Ovary (tissue), 7 donors: ENCODE measurements at regions not wholly inside any gene's neighbourhood (a gene's known extent, or its start where the extent isn't known, plus 50 kb on each side); places are given as distances from the start of the nearest gene placed in this dataset.

Experiments used
- DNase-seq, 5 donors: peaks; one replicate each; pipeline ENCODE4 v3.0.0-alpha.2; 2019 to 2020
- H3K27ac ChIP-seq, 2 donors: fragments of 200-600 bp; one replicate each; pipeline versions ENCODE4 v1.5.1 to v1.8.0; 2019 to 2022
- H3K27me3 ChIP-seq: fragments of 200-600 bp; one replicate; pipeline ENCODE4 v1.8.0; 2022
- H3K36me3 ChIP-seq: fragments of 200-600 bp; sonication (generic); one replicate; pipeline ENCODE4 v1.5.1; 2019
- H3K4me1 ChIP-seq: one replicate; pipeline ENCODE4 v1.8.1; 2013; ENCODE audit warnings: mild to moderate bottlenecking, moderate library complexity; ENCODE audit not compliant: insufficient read depth
- H3K4me3 ChIP-seq: fragments of 200-600 bp; sonication (generic); one replicate; pipeline ENCODE4 v1.5.1; 2017
- H3K9me3 ChIP-seq, 2 donors: fragments of 200-600 bp in 1 of 2; sonication (generic) in 1 of 2; one replicate each; pipeline versions ENCODE4 v1.5.1 to v1.8.1; 2013 to 2019; ENCODE audit warnings: mild to moderate bottlenecking in 1 of 2, moderate library complexity in 1 of 2
- CTCF ChIP-seq, 3 donors: fragments of 450-650 bp in 2 of 3; fragments of 200-600 bp in 1 of 3; IDR thresholded peaks; one replicate each; pipeline versions ENCODE4 v1.5.1 to v1.8.0; 2016 to 2022; ENCODE audit warnings: antibody characterized with exemption in 3 of 3, mild to moderate bottlenecking in 1 of 3
- EP300 ChIP-seq: sonication (generic); formaldehyde crosslinking; IDR thresholded peaks from one replicate; pipeline ENCODE4 v1.6.1; 2017; ENCODE audit warnings: antibody characterized with exemption
- POLR2A ChIP-seq: fragments of 450-650 bp; IDR thresholded peaks from one replicate; pipeline ENCODE4 v1.6.1; 2017; ENCODE audit warnings: antibody characterized with exemption, mild to moderate bottlenecking, moderate library complexity
- WGBS, 3 donors: extraction: QIAGEN DNeasy Blood & Tissue Kit in 1 of 3; methylation state at CpG; one replicate each; pipeline versions ENCODE4 v1.1.5 to v1.1.7; 2013 to 2017; 5-methylcytosine and 5-hydroxymethylcytosine counted together
- intact Hi-C, 4 donors: fragments of 100-400 bp; cut with DNase I; formaldehyde crosslinking; loops; one replicate each; pipeline versions ENCODE4 v1.11.0 to v1.15.1; 2022 to 2023
- donor health status: DM: no; HTN: no; CAD: no; lungs with moderate emphysema.
- donor health status: DM: no; HTN: no; CAD: no.
- donor health status: Bipolar disorder and iron deficiency.
- donor health status: DM: no; HTN: no; CAD: no.
- donor health status: DM: yes; HTN: yes; CAD: no.

GRCh38 chr3:963755-964154 is 129.1 kb upstream of the CNTN6 start:
- Histone ChIP-seq H3K4me1 (no peaks in the 10 kb centered on the region), H3K9me3 (no peaks in the 10 kb centered on the region), H3K4me3 (no peak overlapping the region), H3K27ac (no peak overlapping the region), H3K27me3 (no peaks in the 10 kb centered on the region), H3K36me3 (no peaks in the 10 kb centered on the region)
- intact Hi-C loops, result no loop called here
- TF ChIP-seq POLR2A, result no peak
- no peak for TF ChIP-seq CTCF (IDR thresholded peaks at IDR 0.05)
- no peak for TF ChIP-seq EP300
- 82 to 84% (median 83%) methylated on average over 3 of the region's 3 CpGs for WGBS, 3 donors
- DNase-seq, result no peak

GRCh38 chr3:965826-966225 is 127.0 kb upstream of the CNTN6 start:
- Histone ChIP-seq H3K9me3 (no peaks in the 10 kb centered on the region), H3K4me1 (no peaks in the 10 kb centered on the region), H3K27me3 (no peaks in the 10 kb centered on the region), H3K27ac (no peak overlapping the region), H3K36me3 (no peaks in the 10 kb centered on the region), H3K4me3 (no peak overlapping the region)
- TF ChIP-seq CTCF (IDR thresholded peaks at IDR 0.05) (no peak), POLR2A (no peak), EP300 (no peak)
- intact Hi-C loops, result no loop called here
- 80 to 91% (median 84%) methylated on average over 3 of the region's 3 CpGs for WGBS, 3 donors
- no peak for DNase-seq

- no peaks in the 10 kb centered on the region for H3K4me1 ChIP-seq
- H3K9me3 ChIP-seq, result no peaks in the 10 kb centered on the region
- no peaks in the 10 kb centered on the region for H3K36me3 ChIP-seq
- H3K4me3 ChIP-seq, result no peak overlapping the region
- H3K27me3 ChIP-seq, result no peaks in the 10 kb centered on the region
- H3K27ac ChIP-seq, result no peak overlapping the region
- no peak for DNase-seq
- intact Hi-C loops, result no loop called here
- TF ChIP-seq EP300, result no peak
- no peak for TF ChIP-seq CTCF (IDR thresholded peaks at IDR 0.05)
- TF ChIP-seq POLR2A, result no peak
- WGBS, 3 donors, result 88 to 91% (median 89%) methylated on average over 10 of the region's 10 CpGs
These were observed 126.5 kb upstream of the CNTN6 start for GRCh38 chr3:966341-966740.

- intact Hi-C loops, result no loop called here
- 42 to 49% (median 42%) methylated on average over 1 of the region's 1 CpG for WGBS, 3 donors
- Histone ChIP-seq H3K27ac (no peak overlapping the region), H3K27me3 (no peaks in the 10 kb centered on the region), H3K4me1 (no peaks in the 10 kb centered on the region), H3K4me3 (no peak overlapping the region), H3K9me3 (no peaks in the 10 kb centered on the region), H3K36me3 (no peaks in the 10 kb centered on the region)
- no peak for DNase-seq
- no peak for TF ChIP-seq CTCF (IDR thresholded peaks at IDR 0.05)
- TF ChIP-seq EP300, result no peak
- TF ChIP-seq POLR2A, result no peak
These were observed 119.5 kb upstream of the CNTN6 start for GRCh38 chr3:973340-973739.

GRCh38 chr3:976006-976405 is 116.8 kb upstream of the CNTN6 start:
- no peaks in the 10 kb centered on the region for H3K27me3 ChIP-seq
- TF ChIP-seq CTCF (IDR thresholded peaks at IDR 0.05) (no peak), POLR2A (no peak), EP300 (no peak)
- 75 to 80% (median 79%) methylated on average over 5 of the region's 5 CpGs for WGBS, 3 donors
- H3K9me3 ChIP-seq, result no peaks in the 10 kb centered on the region
- intact Hi-C loops, result no loop called here
- no peak overlapping the region for H3K4me3 ChIP-seq
- no peak overlapping the region for H3K27ac ChIP-seq
- no peak for DNase-seq
- no peaks in the 10 kb centered on the region for H3K4me1 ChIP-seq
- H3K36me3 ChIP-seq, result no peaks in the 10 kb centered on the region
